Activated CD8-positive, alpha-beta memory T cell treated with anti-CD3 and anti-CD28 coated beads, Interleukin-2, amount 10 ng/mL, durations not matched to agents 7 days and 5 days (primary cell): ENCODE measurements at regions not wholly inside any gene's neighbourhood (a gene's known extent, or its start where the extent isn't known, plus 50 kb on each side); places are given as distances from the start of the nearest gene placed in this dataset.
"Not testable (repeated sequence)": the region's sequence is repeated elsewhere in the genome, so short reads cannot be mapped to it uniquely, and the experiment has no call there.

ENCODE experiments used
- ATAC-seq: fragments of 150-1000 bp; cut with Tn5 transposase; one replicate; pipeline ENCODE4 v1.10.0; 2021; ENCODE audit warnings: moderate library complexity
- CTCF ChIA-PET: fragments of 350-600 bp; sonication (Branson Sonifier 250); formaldehyde crosslinking; loops from one replicate; lab custom pipeline; 2021; ENCODE audit warnings: antibody characterized with exemption; lab: Charles Lee
- DNase-seq: peaks from one replicate; pipeline ENCODE4 v3.0.0-alpha.2; 2020
- H3K27ac Mint-ChIP-seq: one replicate; pipeline ENCODE4 v1.8.0; 2021; ENCODE audit warnings: mild to moderate bottlenecking, mixed read lengths
- H3K27me3 Mint-ChIP-seq: one replicate; pipeline ENCODE4 v1.8.0; 2021; ENCODE audit warnings: mixed read lengths
- H3K36me3 Mint-ChIP-seq: one replicate; pipeline ENCODE4 v1.8.0; 2021; ENCODE audit warnings: mild to moderate bottlenecking, mixed read lengths
- H3K4me1 Mint-ChIP-seq: one replicate; pipeline ENCODE4 v1.8.0; 2021; ENCODE audit warnings: mixed read lengths
- H3K4me3 Mint-ChIP-seq: one replicate; pipeline ENCODE4 v1.8.0; 2021; ENCODE audit warnings: mild to moderate bottlenecking, moderate library complexity, mixed read lengths
- H3K9me3 Mint-ChIP-seq: one replicate; pipeline ENCODE4 v1.8.0; 2022; ENCODE audit warnings: low read depth, mixed read lengths

DNA sequence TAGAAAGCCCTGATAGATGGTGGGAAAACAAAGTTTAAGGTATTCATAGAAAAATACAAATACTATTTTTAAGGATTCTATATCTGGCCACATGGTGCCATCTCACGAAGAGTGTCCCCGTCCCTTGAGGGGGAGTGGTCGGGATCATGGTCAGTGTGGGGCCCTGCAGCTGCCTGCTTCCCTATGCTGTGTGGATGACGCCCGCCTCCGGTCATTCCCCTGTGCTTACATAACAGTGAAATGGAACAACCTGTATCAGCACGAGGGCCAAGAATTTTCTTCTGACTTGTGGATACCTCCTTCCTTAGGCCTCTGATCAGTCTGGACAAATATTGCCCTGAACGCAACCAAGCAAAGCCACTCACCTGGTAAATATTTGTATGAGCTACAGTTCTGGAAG, 2724.1 kb upstream of the TPTE start:
- DNase-seq, H3K36me3 Mint-ChIP-seq, CTCF ChIA-PET, H3K4me1 Mint-ChIP-seq, H3K4me3 Mint-ChIP-seq, H3K9me3 Mint-ChIP-seq, ATAC-seq, H3K27ac Mint-ChIP-seq, H3K27me3 Mint-ChIP-seq: not testable (repeated sequence)

DNA sequence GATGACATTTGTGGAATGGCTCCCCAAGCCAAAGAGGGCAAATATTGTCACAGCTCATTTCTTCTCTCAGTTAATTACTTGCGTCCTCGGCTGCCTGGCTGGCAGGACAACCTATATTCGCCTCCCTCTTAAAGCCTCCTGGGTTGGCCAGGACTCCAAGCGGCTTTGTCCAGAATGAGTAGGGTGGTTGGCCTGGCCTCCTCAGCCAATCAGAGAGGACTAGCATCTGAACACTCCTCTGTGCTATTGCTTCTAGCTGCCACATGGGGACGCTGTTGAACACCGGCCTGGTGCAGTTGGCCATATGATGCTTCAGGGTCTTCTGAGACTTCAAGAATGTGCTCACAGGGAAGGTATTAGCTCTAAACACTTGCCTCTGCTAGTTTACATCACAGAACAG, 2722.9 kb upstream of the TPTE start:
- DNase-seq, H3K4me1 Mint-ChIP-seq, H3K4me3 Mint-ChIP-seq, ATAC-seq, H3K27me3 Mint-ChIP-seq, H3K9me3 Mint-ChIP-seq, H3K27ac Mint-ChIP-seq, H3K36me3 Mint-ChIP-seq, CTCF ChIA-PET: not testable (repeated sequence)

DNA sequence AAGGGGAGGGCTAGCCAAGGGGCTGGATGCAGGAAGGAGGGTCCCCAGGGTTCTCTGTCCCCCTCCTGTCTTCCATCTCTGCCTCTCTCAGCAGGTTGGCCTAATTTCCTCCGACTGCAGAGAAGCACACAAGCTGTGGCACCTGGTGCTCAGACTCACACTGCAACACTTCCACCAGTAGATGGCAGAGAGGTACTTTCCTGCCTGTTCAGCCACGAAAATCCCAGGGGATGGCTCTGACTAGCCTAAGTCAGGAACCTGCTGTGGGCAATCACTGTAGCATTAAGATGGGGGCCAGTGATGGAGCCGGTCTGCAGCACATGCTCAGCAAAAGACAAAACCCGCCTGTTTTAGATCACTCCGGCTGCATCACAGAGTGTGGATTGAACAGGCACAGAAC, 2721.7 kb upstream of the TPTE start:
- H3K4me3 Mint-ChIP-seq, H3K27me3 Mint-ChIP-seq, CTCF ChIA-PET, ATAC-seq, H3K9me3 Mint-ChIP-seq, H3K36me3 Mint-ChIP-seq, DNase-seq, H3K27ac Mint-ChIP-seq, H3K4me1 Mint-ChIP-seq: not testable (repeated sequence)

DNA sequence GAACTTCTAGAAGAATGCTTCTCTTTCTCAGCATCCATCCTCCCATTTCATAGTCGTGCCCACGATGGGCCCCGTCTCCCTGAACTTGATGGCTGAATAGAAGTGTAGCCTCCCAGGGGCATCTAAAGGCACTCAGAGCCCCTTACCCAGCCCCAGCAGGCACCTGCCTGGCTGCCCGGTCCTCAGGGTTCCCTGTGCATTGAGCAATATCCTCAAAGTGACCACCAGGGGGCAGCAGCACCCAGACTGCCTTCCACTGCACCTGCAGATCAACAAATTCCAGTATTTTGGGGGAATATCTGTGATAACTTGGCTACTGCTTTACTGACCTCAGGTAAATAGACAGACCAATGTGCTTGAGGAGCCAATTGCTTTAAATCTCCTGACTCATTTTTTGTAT, 2707.9 kb upstream of the TPTE start:
- H3K4me3 Mint-ChIP-seq, H3K27ac Mint-ChIP-seq, H3K27me3 Mint-ChIP-seq, CTCF ChIA-PET, H3K4me1 Mint-ChIP-seq, H3K36me3 Mint-ChIP-seq, H3K9me3 Mint-ChIP-seq, DNase-seq: not testable (repeated sequence)
- peak; percentile 57 for ATAC-seq

DNA sequence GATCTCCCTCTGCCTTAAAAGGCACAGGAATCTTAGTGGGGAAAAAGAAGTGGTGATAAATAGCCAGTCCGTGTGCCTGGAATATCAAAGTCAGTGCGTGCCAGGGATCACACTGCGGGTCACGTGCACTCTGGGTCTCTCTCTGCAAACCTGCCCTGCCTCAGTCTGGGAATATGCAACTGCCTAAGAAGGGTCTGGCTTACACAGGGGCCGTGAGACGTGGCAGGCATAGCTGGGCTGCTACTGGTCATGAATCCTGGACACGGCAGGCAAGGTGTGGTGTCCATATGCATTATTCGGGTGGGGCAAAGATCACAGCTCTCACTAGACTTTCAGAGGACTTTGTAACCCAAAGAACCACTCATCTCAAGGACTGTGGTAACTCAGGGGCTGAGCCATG, 2704.4 kb upstream of the TPTE start:
- H3K36me3 Mint-ChIP-seq, CTCF ChIA-PET, H3K4me1 Mint-ChIP-seq, ATAC-seq, H3K9me3 Mint-ChIP-seq, H3K27me3 Mint-ChIP-seq, DNase-seq, H3K4me3 Mint-ChIP-seq, H3K27ac Mint-ChIP-seq: not testable (repeated sequence)

DNA sequence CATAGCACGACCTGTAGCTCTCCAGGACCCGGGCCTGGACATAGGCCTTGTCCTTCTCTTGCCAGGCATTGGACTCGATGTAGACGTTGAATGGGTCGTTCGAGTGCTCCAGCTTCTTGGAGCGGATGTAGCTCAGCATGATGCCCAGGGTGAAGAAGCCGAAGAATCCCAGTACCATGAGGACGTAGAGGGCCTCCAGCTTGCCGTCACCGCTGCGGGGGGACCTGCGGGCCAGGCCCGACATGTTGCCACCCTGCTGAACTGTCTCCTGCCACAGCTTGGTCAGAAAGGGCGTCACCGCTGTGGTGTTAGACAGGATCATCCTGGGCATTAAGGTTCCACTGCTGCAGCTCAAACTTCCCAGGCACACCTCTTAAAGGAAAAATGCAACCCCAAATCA, 2702.1 kb upstream of the TPTE start:
- H3K27me3 Mint-ChIP-seq, H3K4me1 Mint-ChIP-seq, H3K27ac Mint-ChIP-seq, ATAC-seq, CTCF ChIA-PET, DNase-seq, H3K9me3 Mint-ChIP-seq, H3K4me3 Mint-ChIP-seq, H3K36me3 Mint-ChIP-seq: not testable (repeated sequence)

DNA sequence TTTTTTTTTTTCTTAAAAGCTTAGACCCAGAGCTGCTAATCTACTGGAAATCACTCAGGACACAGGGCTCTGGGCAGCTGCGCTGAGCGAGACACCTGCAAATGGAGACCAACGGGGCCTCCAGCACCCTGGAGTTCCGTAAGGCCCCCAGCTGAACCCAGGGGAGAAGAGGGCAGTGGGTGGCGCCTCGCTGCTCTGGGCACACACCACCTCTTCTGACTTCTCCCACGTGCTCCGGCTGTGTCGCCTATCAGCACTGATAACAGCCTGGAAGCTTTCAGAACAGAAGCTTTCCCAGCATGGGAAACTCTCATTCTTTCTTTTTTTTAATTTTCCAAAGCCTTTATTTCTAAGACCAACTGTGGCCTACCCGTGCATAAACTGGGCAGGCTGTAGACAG, 2695.8 kb upstream of the TPTE start:
- H3K4me3 Mint-ChIP-seq, H3K27ac Mint-ChIP-seq, H3K36me3 Mint-ChIP-seq, CTCF ChIA-PET, H3K4me1 Mint-ChIP-seq, DNase-seq, H3K9me3 Mint-ChIP-seq, H3K27me3 Mint-ChIP-seq, ATAC-seq: not testable (repeated sequence)

DNA sequence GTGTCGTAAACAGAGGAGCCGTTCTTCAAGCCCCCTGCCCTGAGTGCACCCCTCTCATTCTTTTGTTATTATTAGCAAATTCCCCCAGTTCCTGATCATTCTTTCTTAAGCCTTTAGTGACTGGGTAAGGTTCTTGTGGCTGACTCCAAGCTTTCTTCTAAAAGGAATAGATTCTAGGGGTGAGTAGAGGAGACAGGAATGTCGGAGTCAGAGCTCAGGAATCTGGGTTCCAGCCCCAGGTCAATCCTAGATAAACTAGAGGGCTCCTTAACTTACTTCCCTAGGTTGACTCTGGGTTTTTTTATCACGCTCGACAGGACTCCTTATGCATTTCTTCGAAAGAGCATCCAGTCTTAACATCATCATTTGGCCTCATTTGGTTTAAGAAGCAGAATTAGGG, 2695.2 kb upstream of the TPTE start:
- H3K9me3 Mint-ChIP-seq, H3K27me3 Mint-ChIP-seq, H3K4me1 Mint-ChIP-seq, ATAC-seq, H3K36me3 Mint-ChIP-seq, H3K27ac Mint-ChIP-seq, CTCF ChIA-PET, H3K4me3 Mint-ChIP-seq, DNase-seq: not testable (repeated sequence)

DNA sequence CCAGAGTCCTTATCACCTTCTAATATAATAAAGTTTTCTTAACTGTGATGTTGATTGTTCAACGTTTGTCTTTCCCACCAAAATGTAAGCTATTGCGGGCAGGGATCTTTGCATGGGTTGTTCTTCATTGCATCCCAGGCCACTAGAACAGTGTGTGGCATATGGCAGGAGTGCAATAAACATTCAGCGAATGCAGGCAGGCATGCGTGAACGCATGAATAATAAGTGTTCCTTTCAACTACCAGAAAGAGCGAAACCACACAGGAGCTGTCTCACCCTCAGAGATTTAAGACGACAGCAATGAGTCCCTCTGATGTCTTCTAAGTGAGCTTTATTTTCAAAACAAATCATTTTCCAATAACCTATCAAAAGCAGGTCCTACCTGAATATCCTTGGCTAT, 2693.1 kb upstream of the TPTE start:
- H3K4me3 Mint-ChIP-seq, DNase-seq, H3K27ac Mint-ChIP-seq, H3K9me3 Mint-ChIP-seq, ATAC-seq, CTCF ChIA-PET, H3K36me3 Mint-ChIP-seq, H3K4me1 Mint-ChIP-seq, H3K27me3 Mint-ChIP-seq: not testable (repeated sequence)

DNA sequence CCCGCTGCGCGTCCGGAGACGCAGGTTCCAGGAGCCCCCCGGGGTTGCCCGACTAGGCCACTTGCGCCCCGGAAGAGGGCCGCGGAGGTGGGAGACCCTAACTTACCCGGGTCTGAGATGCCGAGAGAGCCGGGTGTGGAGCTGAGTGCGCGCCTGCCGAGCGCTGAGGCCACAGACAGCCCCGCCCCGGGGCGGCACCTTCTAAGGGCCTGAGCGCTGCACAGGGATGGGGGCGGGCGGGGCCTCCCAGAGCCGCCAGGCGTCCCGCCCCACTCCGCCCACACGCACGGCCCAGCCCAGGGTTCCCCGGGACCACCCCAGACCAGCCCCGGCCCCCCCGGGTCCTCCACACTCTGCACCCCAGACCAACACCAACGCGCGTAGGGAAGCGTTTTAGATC, 2692.0 kb upstream of the TPTE start:
- CTCF ChIA-PET, DNase-seq, H3K27ac Mint-ChIP-seq, H3K4me1 Mint-ChIP-seq, H3K27me3 Mint-ChIP-seq, H3K9me3 Mint-ChIP-seq, H3K36me3 Mint-ChIP-seq, ATAC-seq, H3K4me3 Mint-ChIP-seq: not testable (repeated sequence)

DNA sequence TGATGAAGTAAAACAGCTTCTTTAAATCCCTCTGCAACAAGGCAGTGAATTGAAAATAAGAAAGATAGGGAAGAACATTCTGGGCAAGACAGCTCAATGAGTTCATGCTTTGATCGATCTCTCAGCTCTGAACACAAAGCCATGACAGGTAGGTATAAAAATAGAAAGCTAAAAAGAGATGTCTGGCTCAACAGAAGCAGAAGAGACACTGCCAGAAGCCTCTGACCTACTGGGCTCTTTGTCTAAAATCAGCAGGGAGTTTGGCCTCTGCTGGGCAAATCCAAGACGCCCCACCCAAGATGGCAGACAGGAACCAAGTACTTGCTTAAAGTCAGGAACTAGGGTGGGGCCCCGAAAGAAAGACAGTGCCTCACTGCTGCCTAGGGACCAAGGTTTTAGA, 2684.1 kb upstream of the TPTE start:
- H3K4me3 Mint-ChIP-seq, H3K27me3 Mint-ChIP-seq, H3K4me1 Mint-ChIP-seq, H3K27ac Mint-ChIP-seq, CTCF ChIA-PET, DNase-seq, H3K36me3 Mint-ChIP-seq, ATAC-seq, H3K9me3 Mint-ChIP-seq: not testable (repeated sequence)

DNA sequence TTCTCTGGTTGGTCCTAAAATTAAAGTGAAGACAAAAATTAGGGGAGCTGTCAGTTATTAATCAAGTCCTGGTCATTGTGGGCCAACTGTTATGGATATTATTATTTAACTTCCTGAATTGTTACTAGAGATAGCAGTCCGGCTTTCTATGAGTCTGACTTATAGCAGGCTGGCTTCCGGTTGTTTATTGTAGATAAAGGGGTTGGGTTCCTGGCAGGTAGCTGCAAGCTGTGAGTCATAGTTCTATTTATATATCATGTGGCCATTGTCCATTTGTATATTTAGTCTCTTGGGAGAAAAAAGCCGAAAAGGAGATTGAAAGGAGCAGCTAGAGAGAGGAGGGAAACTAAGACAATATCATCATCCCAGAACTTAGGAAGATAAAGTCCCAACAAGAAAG, 2668.0 kb upstream of the TPTE start:
- DNase-seq, H3K4me3 Mint-ChIP-seq, H3K27me3 Mint-ChIP-seq, ATAC-seq, H3K9me3 Mint-ChIP-seq, CTCF ChIA-PET, H3K4me1 Mint-ChIP-seq, H3K36me3 Mint-ChIP-seq, H3K27ac Mint-ChIP-seq: not testable (repeated sequence)

DNA sequence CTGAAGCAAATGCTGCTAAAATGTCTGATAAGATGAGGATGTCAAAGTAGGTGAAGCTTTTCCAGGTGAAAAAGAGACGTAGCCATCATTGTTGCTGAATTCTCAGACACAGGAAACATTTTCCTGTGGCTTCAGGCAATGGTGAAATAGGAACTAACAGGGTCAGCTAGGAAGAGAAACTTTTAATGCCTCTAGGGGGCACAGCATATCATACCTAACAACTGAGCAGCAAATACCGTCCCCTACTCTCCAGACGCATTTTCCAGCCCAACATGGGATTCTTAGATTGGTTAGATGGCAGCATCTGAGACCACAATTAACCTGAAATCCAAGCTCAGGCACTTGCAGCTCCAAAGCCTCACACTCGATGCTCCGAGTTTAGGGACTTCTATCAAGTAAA, 2667.5 kb upstream of the TPTE start:
- ATAC-seq, H3K36me3 Mint-ChIP-seq, H3K27me3 Mint-ChIP-seq, CTCF ChIA-PET, H3K4me1 Mint-ChIP-seq, DNase-seq, H3K4me3 Mint-ChIP-seq, H3K9me3 Mint-ChIP-seq, H3K27ac Mint-ChIP-seq: not testable (repeated sequence)
